ENCODE measurements at regions not wholly inside any gene's neighbourhood (a gene's known extent, or its start where the extent isn't known, plus 50 kb on each side); places are given as distances from the start of the nearest gene placed in this dataset.

- H3K4me3 Mint-ChIP-seq, result no peak overlapping the region
- H3K4me3 ChIP-seq (ENCODE audit: low read length), result no peak overlapping the region
- no peaks in the 10 kb centered on the region for H3K4me1 Mint-ChIP-seq (ENCODE audit: low read depth)
- no peaks in the 10 kb centered on the region for H3K36me3 ChIP-seq (ENCODE audit: insufficient read depth, low read length)
- ChIA-PET CTCF (no interaction called here), POLR2A (no interaction called here)
- no peak overlapping the region for H3K27ac ChIP-seq (ENCODE audit: low read depth in 1 of 2, low read length in 2 of 2)
- H3K36me3 Mint-ChIP-seq (ENCODE audit: low read depth), result no peaks in the 10 kb centered on the region
- H3K9me3 ChIP-seq (ENCODE audit: control insufficient read depth in 1 of 2, insufficient read depth in 1 of 2, low read length in 2 of 2), result no peaks in the 10 kb centered on the region
- no peaks in the 10 kb centered on the region for H3K9me3 Mint-ChIP-seq
- no peak for TF ChIP-seq CTCF (IDR thresholded peaks at IDR 0.05)
- DNase-seq, result no peak
- H3K27me3 Mint-ChIP-seq, result peaks cover 8% of the 10 kb centered on the region
- H3K4me1 ChIP-seq (ENCODE audit: insufficient read depth, low read length), result no peaks in the 10 kb centered on the region
- no peak overlapping the region for H3K27ac Mint-ChIP-seq
- no peak for ATAC-seq (ENCODE audit: poor library complexity)
- peaks cover 0 to 4% of the 10 kb centered on the region in 2 experiments for H3K27me3 ChIP-seq (ENCODE audit: control insufficient read depth in 1 of 2, insufficient read depth in 2 of 2, low read length in 2 of 2)
- intact Hi-C loops (cut with DNase I, micrococcal nuclease), result no loop called here
Measured at GRCh38 chr2:167833294-167833693, 414.1 kb downstream of the STK39 start.

- Histone ChIP-seq H3K27ac (ENCODE audit: low read depth in 1 of 2, low read length in 2 of 2) (no peak overlapping the region), H3K36me3 (ENCODE audit: insufficient read depth, low read length) (no peaks in the 10 kb centered on the region), H3K9me3 (ENCODE audit: control insufficient read depth in 1 of 2, insufficient read depth in 1 of 2, low read length in 2 of 2) (no peaks in the 10 kb centered on the region), H3K27me3 (ENCODE audit: control insufficient read depth in 1 of 2, insufficient read depth in 2 of 2, low read length in 2 of 2) (peaks cover 0 to 4% of the 10 kb centered on the region in 2 experiments), H3K4me3 (ENCODE audit: low read length) (no peak overlapping the region), H3K4me1 (ENCODE audit: insufficient read depth, low read length) (no peaks in the 10 kb centered on the region)
- ChIA-PET CTCF (no interaction called here), POLR2A (no interaction called here)
- TF ChIP-seq CTCF (IDR thresholded peaks at IDR 0.05), result no peak
- no peak overlapping the region for H3K4me3 Mint-ChIP-seq
- H3K27me3 Mint-ChIP-seq, result peaks cover 8% of the 10 kb centered on the region
- no peaks in the 10 kb centered on the region for H3K9me3 Mint-ChIP-seq
- no peak for DNase-seq
- no peak overlapping the region for H3K27ac Mint-ChIP-seq
- H3K4me1 Mint-ChIP-seq (ENCODE audit: low read depth), result no peaks in the 10 kb centered on the region
- intact Hi-C loops (cut with DNase I, micrococcal nuclease), result no loop called here
- H3K36me3 Mint-ChIP-seq (ENCODE audit: low read depth), result no peaks in the 10 kb centered on the region
- ATAC-seq (ENCODE audit: poor library complexity), result no peak
Measured at GRCh38 chr2:167832868-167833287, 414.5 kb downstream of the STK39 start.

- no peak for DNase-seq
- Mint-ChIP-seq H3K27me3 (peaks cover 11% of the 10 kb centered on the region), H3K9me3 (no peaks in the 10 kb centered on the region), H3K36me3 (ENCODE audit: low read depth) (no peaks in the 10 kb centered on the region), H3K4me3 (no peak overlapping the region), H3K4me1 (ENCODE audit: low read depth) (no peaks in the 10 kb centered on the region), H3K27ac (no peak overlapping the region)
- Histone ChIP-seq H3K27me3 (ENCODE audit: control insufficient read depth in 1 of 2, insufficient read depth in 2 of 2, low read length in 2 of 2) (no peaks in the 10 kb centered on the region), H3K9me3 (ENCODE audit: control insufficient read depth in 1 of 2, insufficient read depth in 1 of 2, low read length in 2 of 2) (no peaks in the 10 kb centered on the region), H3K36me3 (ENCODE audit: insufficient read depth, low read length) (no peaks in the 10 kb centered on the region), H3K27ac (ENCODE audit: low read depth in 1 of 2, low read length in 2 of 2) (no peak overlapping the region), H3K4me1 (ENCODE audit: insufficient read depth, low read length) (no peaks in the 10 kb centered on the region), H3K4me3 (ENCODE audit: low read length) (no peak overlapping the region)
- intact Hi-C loops (cut with DNase I, micrococcal nuclease), result no loop called here
- ChIA-PET CTCF (no interaction called here), POLR2A (no interaction called here)
- no peak for TF ChIP-seq CTCF (IDR thresholded peaks at IDR 0.05)
- no peak for ATAC-seq (ENCODE audit: poor library complexity)
Measured at GRCh38 chr2:167827352-167828097, 419.9 kb downstream of the STK39 start.

All from CD4-positive, alpha-beta T cell (primary cell).